ENCODE measurements at regions not wholly inside any gene's neighbourhood (a gene's known extent, or its start where the extent isn't known, plus 50 kb on each side); places are given as distances from the start of the nearest gene placed in this dataset.

GRCh38 chr9:106593201-106593600, 269.8 kb upstream of the ZNF462 start:
- TF ChIP-seq POLR2A (IDR thresholded peaks at IDR 0.05; ENCODE audit: low read depth, low read length), result no peak
- FAIRE-seq, result no peak
- no peak for DNase-seq (ENCODE audit: insufficient read length, low spot score)

GRCh38 chr9:106596984-106597383, 266.0 kb upstream of the ZNF462 start:
- DNase-seq (ENCODE audit: insufficient read length, low spot score) (no peak), FAIRE-seq (peak; percentile 45)
- TF ChIP-seq POLR2A (IDR thresholded peaks at IDR 0.05; ENCODE audit: low read depth, low read length), result no peak

GRCh38 chr9:106600955-106601560, 261.9 kb upstream of the ZNF462 start:
- TF ChIP-seq POLR2A (IDR thresholded peaks at IDR 0.05; ENCODE audit: low read depth, low read length), result no peak
- no peak for FAIRE-seq

GRCh38 chr9:106602344-106602743, 260.6 kb upstream of the ZNF462 start:
- TF ChIP-seq POLR2A (IDR thresholded peaks at IDR 0.05; ENCODE audit: low read depth, low read length), result no peak
- FAIRE-seq (no peak), DNase-seq (ENCODE audit: insufficient read length, low spot score) (no peak)

More at GRCh38 chr9:106600955-106601560, 261.9 kb upstream of the ZNF462 start:
- no peak for DNase-seq (ENCODE audit: insufficient read length, low spot score)

GRCh38 chr9:106613250-106613737, 249.7 kb upstream of the ZNF462 start:
- TF ChIP-seq POLR2A (IDR thresholded peaks at IDR 0.05; ENCODE audit: low read depth, low read length), result no peak
- DNase-seq (ENCODE audit: insufficient read length, low spot score) (no peak), FAIRE-seq (no peak)

GRCh38 chr9:106615118-106615889, 247.7 kb upstream of the ZNF462 start:
- TF ChIP-seq POLR2A (IDR thresholded peaks at IDR 0.05; ENCODE audit: low read depth, low read length), result no peak
- FAIRE-seq (no peak), DNase-seq (ENCODE audit: insufficient read length, low spot score) (no peak)

- no peak for FAIRE-seq
- DNase-seq (ENCODE audit: insufficient read length, low spot score), result no peak
- no peak for TF ChIP-seq POLR2A (IDR thresholded peaks at IDR 0.05; ENCODE audit: low read depth, low read length)
Observed at GRCh38 chr9:106616026-106616425, 246.9 kb upstream of the ZNF462 start.

GRCh38 chr9:106616851-106617345, 246.1 kb upstream of the ZNF462 start:
- FAIRE-seq (no peak), DNase-seq (ENCODE audit: insufficient read length, low spot score) (no peak)
- no peak for TF ChIP-seq POLR2A (IDR thresholded peaks at IDR 0.05; ENCODE audit: low read depth, low read length)

- DNase-seq (ENCODE audit: insufficient read length, low spot score) (no peak), FAIRE-seq (no peak)
- no peak for TF ChIP-seq POLR2A (IDR thresholded peaks at IDR 0.05; ENCODE audit: low read depth, low read length)
Observed at GRCh38 chr9:106619211-106619610, 243.8 kb upstream of the ZNF462 start.

- DNase-seq (ENCODE audit: insufficient read length, low spot score), result no peak
- FAIRE-seq, result no peak
- TF ChIP-seq POLR2A (IDR thresholded peaks at IDR 0.05; ENCODE audit: low read depth, low read length), result no peak
Observed at GRCh38 chr9:106620081-106620480, 242.9 kb upstream of the ZNF462 start.

GRCh38 chr9:106620866-106621265, 242.1 kb upstream of the ZNF462 start:
- no peak for DNase-seq (ENCODE audit: insufficient read length, low spot score)
- no peak for TF ChIP-seq POLR2A (IDR thresholded peaks at IDR 0.05; ENCODE audit: low read depth, low read length)
- no peak for FAIRE-seq

- no peak for TF ChIP-seq POLR2A (IDR thresholded peaks at IDR 0.05; ENCODE audit: low read depth, low read length)
- no peak for DNase-seq (ENCODE audit: insufficient read length, low spot score)
- FAIRE-seq, result no peak
Observed at GRCh38 chr9:106621313-106622163, 241.4 kb upstream of the ZNF462 start.

- DNase-seq (ENCODE audit: insufficient read length, low spot score), result no peak
- no peak for FAIRE-seq
- TF ChIP-seq POLR2A (IDR thresholded peaks at IDR 0.05; ENCODE audit: low read depth, low read length), result no peak
Observed at GRCh38 chr9:106622164-106622487, 240.8 kb upstream of the ZNF462 start.

- no peak for DNase-seq (ENCODE audit: insufficient read length, low spot score)
- no peak for FAIRE-seq
- TF ChIP-seq POLR2A (IDR thresholded peaks at IDR 0.05; ENCODE audit: low read depth, low read length), result no peak
Observed at GRCh38 chr9:106623558-106623957, 239.4 kb upstream of the ZNF462 start.

Data from H54 (cell line).